ENCODE measurements at regions not wholly inside any gene's neighbourhood (a gene's known extent, or its start where the extent isn't known, plus 50 kb on each side); places are given as distances from the start of the nearest gene placed in this dataset.

- DNase-seq = no peak
These were observed 57.6 kb upstream of the MRPS22 start for GRCh38 chr3:139286241-139286640.

- DNase-seq = no peak
These were observed 57.0 kb upstream of the MRPS22 start for GRCh38 chr3:139286825-139287224.

- no peak for DNase-seq
These were observed 56.3 kb upstream of the MRPS22 start for GRCh38 chr3:139287557-139287956.

GRCh38 chr3:139288266-139288821, 55.5 kb upstream of the MRPS22 start:
- no peak for DNase-seq

GRCh38 chr3:139289860-139290524, 53.8 kb upstream of the MRPS22 start:
- no peak for DNase-seq

- no peak for DNase-seq
These were observed 52.4 kb upstream of the MRPS22 start for GRCh38 chr3:139291276-139292051.

GRCh38 chr3:139292192-139292591, 51.6 kb upstream of the MRPS22 start:
- DNase-seq = no peak

GRCh38 chr3:139292711-139293664, 50.8 kb upstream of the MRPS22 start:
- no peak for DNase-seq

GRCh38 chr3:139293665-139294023, 50.2 kb upstream of the MRPS22 start:
- DNase-seq = no peak
